ENCODE measurements at regions not wholly inside any gene's neighbourhood (a gene's known extent, or its start where the extent isn't known, plus 50 kb on each side); places are given as distances from the start of the nearest gene placed in this dataset.

DNA sequence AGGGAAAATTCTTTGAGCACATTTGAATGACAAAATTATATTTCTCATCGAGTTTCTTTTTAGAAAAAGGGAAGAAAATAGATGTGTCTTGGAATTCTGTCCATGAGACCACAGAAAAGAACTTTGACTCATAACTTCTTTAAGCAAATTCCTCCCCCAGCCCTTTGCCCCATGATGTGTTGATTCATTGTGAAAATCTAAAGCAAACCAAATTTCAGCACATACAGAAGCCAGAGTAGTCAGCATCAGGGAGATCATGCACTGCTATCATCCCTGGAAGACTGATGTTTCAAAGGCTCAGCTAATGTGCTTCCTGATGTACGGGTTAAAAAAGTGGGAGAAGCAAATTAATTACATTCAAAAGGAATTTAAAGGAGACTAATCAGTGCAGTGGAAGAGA is 159.7 kb downstream of the FAT3 start:
- TF ChIP-seq, protein P1, sequence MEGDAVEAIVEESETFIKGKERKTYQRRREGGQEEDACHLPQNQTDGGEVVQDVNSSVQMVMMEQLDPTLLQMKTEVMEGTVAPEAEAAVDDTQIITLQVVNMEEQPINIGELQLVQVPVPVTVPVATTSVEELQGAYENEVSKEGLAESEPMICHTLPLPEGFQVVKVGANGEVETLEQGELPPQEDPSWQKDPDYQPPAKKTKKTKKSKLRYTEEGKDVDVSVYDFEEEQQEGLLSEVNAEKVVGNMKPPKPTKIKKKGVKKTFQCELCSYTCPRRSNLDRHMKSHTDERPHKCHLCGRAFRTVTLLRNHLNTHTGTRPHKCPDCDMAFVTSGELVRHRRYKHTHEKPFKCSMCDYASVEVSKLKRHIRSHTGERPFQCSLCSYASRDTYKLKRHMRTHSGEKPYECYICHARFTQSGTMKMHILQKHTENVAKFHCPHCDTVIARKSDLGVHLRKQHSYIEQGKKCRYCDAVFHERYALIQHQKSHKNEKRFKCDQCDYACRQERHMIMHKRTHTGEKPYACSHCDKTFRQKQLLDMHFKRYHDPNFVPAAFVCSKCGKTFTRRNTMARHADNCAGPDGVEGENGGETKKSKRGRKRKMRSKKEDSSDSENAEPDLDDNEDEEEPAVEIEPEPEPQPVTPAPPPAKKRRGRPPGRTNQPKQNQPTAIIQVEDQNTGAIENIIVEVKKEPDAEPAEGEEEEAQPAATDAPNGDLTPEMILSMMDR (IDR thresholded peaks at IDR 0.05), result no peak
- no peak for TF ChIP-seq POLR2A (IDR thresholded peaks at IDR 0.05)

Data from heart left ventricle (tissue), 13 donors.